Suppressor macrophage (primary cell): ENCODE measurements at regions not wholly inside any gene's neighbourhood (a gene's known extent, or its start where the extent isn't known, plus 50 kb on each side); places are given as distances from the start of the nearest gene placed in this dataset.
"Not testable (repeated sequence)": the region's sequence is repeated elsewhere in the genome, so short reads cannot be mapped to it uniquely, and the experiment has no call there.

Experiments used
- DNase-seq, 4 experiments: peaks; one replicate each; pipeline ENCODE4 v3.0.0-alpha.2; 2020 to 2022

DNA sequence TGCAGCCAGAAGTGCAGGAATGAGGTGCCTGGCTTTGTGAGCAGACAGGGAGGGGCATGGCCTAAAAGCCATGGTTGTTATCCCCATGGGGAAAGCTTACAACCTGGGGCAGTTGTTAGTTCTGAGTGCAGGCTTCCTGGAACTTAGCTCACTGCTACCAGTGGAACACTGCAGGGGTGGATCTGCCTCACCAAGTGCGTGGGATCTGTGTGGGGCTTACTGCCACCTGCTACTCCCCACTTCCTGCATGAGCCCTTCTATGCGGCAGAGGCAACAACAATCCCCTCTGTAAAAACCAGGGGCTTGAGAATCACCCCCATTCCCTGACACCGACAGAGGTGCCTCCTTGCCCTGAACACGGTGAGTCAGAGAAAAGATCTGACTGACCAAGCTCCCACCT lies 174.6 kb downstream of the SPIN4 start:
- not testable (repeated sequence) for DNase-seq

DNA sequence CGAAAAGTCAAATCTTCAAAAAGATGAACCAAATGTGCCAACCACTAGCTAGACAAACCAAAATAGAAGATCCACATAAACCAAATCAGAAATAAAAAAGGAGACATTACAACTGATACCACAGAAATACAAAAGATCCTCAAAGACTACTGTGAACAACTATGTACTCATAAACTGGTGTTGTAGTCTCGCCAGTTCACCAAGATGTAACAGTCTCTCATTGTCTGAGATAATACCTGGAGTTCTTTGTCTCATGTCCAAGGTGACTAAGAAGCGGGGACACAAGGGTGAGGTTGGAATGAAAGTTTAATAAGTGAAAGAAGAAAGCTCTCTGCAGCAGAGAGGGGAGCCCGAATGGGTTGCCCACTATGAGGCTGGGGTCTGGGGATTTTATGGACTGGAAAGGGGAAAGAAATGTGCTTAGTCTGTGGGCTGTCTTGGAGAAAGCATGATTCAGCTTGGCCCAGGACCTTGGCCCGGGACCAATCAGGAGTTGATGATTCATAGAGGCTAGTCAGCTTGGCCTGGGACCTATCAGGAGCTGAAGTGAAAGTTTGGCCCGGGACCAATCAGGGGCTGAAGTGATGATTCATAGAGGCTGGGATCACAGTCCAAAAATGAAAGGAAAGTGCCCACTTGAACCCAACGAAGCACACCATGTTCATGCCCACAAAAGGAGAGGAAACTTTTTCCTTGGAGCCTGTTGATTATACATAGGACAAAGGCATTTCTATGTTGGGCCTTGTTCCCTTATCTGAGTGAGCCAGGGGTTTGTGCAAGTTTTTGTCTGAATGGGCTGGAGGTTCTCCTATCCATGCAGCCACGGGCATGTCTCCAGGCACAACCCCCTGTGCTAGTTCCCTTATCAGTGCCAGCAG lies 177.1 kb downstream of the SPIN4 start:
- not testable (repeated sequence) for DNase-seq

DNA sequence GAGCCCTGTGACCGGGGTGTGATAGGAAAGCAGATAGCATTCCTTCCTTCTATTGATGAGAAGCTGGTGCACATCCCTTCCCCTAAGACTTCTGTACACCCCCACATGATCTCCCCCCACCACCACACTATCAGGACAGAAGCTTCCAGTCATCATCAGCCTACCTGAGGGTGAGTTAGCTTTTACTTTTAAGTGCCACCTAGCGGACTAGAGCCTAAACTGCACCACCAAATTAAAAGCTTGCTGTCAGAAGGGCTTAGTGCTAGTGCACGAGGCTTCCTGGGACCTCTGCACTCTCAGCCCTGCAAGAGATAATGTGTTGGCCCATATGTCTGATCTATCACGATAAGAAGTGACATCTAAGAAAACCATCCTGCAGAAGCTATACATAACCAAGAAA lies 181.7 kb downstream of the SPIN4 start:
- DNase-seq = not testable (repeated sequence)

DNA sequence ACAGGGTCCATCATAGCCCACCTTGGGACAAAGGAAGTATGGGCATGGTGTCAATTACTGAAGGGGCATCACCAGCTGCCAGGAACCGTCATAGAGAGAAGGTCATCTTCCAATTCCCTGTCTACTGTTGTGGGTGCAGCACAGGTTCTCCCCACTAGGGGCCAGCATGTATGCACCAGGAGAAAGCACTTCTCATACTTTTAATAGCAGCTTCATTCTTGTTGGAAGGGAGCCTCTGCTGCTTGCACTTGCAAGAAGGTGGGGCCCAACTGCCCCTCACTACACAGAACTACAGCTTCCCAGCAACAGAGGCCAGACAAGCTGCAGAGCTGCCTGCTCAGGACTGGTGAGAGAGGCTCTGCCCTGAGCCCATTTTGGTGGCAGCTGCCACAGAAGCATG lies 182.2 kb downstream of the SPIN4 start:
- DNase-seq = not testable (repeated sequence)

DNA sequence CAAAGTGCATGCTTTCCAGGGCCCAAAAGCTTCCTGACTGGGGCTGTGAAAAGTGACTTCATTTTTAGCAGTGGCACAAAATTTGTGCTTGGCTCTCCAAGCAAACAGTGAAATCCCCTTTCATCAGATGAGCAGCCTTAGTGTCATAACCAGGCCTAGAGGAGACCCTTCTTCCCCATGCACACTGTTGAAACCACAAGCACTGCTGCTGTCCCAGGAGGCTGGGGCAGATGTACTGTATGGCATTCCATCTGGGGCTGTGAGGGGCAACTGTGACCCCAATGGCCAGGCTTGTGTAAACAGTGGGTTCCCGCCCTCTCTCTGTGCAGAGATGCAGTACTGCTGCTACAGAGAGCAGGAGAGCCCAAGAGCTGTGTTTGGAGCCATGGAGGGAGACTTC lies 184.1 kb downstream of the SPIN4 start:
- not testable (repeated sequence) for DNase-seq

DNA sequence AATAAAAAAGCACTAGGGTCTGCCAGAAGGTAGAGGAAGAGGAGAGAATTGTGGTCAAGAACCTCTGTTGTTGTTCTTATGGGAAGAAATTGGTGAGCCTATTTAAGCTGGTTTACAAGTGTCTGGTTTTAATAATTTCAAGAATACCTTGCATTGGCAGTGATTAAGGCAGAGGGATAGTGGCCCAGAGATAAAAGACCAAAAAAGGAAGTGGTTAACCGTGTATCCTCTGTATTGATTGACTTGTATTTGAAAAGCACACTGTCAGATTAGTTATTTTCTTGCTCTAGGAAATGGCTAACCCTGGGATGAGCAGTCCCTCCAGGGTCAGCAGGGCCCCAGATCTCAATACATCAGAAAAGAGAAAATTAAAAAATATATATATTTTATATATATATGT lies 190.1 kb downstream of the SPIN4 start:
- not testable (repeated sequence) for DNase-seq

DNA sequence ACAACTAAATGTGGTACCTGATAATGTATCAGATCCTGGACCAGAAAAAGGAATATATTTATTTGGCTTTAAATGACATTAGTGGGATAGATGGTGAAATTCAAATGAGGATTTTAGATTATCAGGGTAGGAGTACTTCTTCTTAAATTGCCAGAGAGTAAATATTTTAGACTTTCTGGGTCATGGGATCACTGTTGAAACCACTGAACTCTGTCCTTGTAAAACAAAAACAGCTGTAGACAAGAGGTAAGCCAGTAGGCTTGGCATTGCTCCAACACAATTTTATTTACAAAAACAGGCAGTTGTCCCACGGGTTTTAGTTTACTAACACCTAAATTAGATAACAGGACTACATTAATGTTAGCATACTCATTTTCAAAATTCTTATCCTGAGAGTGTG lies 190.8 kb downstream of the SPIN4 start:
- not testable (repeated sequence) for DNase-seq

DNA sequence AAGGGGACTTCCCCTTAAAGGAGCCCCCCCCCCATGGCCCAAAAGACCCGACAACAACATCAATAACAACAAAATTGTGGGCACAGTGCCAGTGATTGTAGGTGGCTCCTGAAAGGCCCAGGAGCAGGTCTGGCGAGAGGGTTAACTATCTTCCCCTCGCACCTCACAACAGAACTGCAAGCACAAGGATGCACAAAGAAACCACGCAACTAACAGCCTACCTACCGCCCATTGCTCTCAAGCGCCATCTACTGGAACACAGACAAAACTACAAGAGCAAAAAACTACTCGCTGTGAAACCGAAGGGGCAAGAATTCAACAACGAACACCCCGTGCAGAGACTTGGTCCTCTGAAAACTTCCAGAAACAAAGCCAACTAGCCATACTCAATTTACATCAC lies 205.6 kb downstream of the SPIN4 start:
- DNase-seq = not testable (repeated sequence)

DNA sequence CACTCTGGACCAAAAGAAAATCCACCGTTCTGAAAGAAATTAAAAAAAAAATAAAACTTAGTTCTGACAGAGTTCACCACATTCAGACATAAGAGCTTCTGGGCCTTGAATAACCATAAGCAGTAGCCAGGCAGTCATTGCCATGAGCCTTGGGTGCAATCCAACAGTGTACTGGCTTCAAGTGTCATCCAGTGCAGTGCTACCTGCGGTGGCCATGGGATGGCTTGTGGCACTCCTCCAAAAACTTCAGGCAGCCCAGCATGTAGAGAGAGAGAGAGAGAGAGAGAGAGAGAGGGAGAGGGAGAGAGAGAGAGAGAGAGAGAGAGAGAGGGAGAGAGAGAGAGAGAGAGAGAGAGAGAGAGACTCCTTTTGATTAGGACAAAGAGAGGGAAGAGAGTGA lies 208.5 kb downstream of the SPIN4 start:
- not testable (repeated sequence) for DNase-seq

DNA sequence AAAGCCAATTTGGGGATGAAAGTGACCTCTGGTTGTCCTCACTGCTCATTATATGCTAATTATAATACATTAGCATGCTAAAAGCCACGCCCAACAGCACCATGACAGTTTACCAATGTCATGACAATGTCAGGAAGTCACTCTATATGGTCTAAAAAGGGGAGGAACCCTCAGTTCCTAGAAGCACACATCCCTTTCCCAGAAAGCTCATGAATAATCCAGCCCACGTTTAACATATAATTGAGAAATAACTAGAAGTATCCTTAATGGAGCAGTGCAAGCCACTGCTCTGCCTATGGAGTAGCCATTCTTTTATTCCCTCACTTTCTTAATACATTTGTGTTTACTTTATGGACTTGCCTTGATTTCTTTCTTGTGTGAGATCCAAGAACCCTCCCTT lies 215.3 kb downstream of the SPIN4 start:
- DNase-seq = not testable (repeated sequence)

DNA sequence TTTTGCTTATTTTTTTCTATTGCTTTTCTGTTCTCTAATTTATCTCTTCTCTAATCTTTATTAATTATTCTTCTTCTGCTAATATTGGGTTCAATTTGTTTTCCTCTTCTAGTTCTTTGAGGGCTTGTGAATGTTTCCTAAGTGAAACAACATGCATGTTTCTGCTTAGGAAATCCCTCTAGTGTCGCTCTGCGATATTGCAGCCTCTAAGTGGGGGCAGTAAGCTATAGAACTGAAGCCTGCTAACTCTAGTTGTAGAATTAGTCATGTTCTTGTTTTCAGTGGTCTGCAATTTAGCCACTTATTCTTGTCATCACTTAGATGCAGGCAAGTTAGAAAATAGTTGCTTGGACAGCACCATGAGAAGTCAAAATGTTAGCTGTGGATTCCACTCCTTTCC lies 222.6 kb downstream of the SPIN4 start:
- DNase-seq = peak in 1 of 4 experiments; percentile 9

DNA sequence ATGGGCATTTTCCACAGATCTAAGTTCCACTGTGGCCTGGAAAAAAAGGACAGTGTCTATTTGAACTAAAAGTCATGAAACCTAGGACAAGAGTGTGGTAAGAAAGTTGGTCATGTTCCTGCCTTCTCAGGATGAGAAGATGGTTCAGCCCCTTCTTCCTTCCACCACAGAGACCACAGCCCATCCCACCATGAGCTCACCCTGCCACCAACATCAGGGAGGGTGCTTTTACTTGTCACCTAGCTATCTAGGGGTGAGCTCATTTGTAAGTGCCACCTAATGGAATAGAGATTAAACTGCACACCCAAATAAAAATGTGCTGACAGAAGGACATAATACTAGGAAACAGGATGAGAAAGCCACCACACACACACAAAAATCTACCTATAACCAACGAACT lies 235.9 kb downstream of the SPIN4 start:
- DNase-seq = no peak

DNA sequence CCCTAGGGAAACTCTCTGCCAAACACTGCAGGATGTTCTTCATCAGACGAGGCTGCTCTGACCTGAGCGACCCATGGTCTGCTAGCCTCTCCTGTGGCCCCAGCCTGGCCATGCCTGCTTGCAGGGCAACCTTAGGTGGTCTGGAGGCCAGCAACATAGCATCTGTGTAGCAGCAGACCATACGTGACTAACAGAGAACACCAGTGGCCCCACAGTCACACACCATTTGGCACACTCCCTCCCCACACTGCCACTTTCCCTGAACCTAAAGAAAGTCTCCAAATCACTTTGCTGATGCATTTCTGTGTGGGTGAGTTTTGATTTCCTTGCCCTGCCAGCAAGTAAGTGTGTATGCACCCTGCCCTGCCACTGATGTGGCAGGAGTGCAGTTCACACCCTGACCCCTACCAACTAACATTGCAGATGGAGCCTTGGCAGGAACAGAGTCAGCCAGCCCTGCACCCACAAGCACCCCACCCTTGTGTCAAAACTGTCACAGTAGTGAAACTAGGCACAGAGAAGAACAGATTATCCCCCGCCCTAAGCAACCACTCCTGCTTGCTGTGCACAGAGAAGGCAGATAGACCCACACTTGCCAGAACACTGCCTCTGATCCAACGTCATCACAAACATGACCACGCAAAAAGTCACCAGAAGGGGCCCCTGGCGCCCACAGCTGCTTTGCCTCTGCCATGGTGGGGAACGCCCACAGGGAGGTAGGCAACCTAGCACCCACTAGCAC lies 249.1 kb downstream of the SPIN4 start:
- no peak for DNase-seq

DNA sequence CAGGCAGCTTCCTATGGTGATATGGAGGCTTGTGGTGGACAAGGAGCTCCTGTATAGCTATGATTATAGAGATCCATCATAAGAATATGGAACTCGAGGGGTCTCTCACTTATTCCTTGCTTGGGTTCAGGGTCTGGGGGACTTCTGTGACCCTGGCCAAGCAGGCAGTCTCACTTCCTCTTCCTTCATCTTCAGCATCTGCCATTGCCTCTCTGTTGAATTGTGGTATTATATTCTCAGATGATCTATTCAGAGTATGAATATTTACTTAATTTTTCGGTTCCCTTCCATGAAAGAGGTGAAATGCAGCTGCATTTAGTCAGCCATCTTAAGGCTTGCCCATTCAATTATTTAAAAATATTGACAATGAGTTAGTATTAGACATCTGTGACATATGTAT lies 292.9 kb downstream of the SPIN4 start:
- no peak for DNase-seq

DNA sequence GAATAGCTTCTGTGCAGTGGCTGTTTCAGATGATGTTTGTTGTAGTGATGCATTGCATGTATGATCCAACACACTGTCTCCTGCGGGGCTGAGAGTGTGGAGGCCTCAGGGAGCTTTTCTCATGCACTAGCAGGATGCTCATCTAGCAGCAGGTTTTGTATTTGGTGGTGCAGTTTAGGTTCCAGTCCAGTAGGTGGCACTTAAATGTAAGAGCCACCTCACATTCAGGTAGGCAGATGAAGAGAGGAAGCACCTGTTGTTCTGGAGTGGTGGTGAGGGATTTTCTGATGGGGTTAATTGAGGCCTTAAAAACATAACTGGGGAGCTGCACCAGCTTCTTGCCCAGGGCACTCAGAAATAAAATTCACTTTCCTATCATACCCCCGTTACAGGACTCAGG lies 300.9 kb downstream of the SPIN4 start:
- no peak for DNase-seq

DNA sequence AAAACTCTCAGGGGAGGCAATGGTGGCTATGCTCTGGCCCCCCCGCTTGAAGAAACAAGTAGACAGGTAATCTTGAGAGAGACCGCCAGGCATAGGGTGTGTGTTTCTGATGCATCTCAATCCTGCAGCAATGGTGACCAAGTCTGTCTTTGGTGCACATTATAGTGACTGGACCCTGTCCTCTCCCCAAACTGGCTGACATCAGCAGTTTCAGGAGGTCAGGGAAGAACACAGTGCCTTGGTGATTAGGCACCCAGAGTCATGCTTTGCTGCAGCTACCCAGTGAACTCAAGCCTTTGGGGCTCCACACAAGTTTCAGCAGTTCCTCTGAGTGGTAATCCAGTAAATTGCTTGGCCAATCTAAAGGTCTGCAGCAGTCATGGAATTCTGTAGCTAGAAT lies 318.3 kb downstream of the SPIN4 start:
- no peak for DNase-seq

DNA sequence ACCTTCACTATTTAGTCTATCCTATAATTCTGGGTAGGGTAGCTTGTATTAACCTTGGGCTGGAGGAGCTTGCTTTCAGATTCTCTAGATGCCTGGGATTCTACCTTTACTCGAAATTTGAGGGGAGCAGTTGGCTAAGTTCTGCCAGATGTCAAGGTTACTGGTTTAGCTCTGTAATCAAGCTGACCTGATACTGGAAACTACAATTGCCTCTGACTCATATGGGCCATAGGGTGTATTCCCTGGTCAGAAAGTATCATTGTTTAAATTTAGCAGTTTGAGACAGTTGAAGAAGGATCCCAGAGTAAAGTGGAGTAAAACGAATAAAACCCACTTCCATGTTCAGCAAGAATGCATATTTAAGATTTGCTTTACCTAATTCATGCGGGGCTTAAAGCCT lies 337.6 kb downstream of the SPIN4 start:
- DNase-seq = no peak

DNA sequence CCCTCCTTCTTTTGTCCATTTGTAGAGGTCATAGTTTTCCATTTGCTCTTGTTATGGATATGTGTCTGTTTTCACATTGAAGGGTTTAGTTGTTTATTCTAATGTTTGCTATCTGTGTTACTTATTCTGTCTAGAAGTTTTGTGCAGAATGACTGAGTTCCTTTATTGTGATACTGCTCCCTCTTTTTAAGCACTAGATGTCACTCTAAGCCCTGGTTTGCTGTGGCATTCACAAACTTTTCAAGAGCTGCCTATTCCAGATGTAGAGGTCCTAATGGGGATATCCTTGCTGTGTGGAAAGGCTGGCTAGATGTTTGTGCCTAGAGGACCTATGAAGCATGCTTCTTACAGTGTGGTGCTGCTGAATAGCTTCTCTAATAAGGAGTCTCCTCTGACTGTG lies 338.6 kb downstream of the SPIN4 start:
- no peak for DNase-seq

DNA sequence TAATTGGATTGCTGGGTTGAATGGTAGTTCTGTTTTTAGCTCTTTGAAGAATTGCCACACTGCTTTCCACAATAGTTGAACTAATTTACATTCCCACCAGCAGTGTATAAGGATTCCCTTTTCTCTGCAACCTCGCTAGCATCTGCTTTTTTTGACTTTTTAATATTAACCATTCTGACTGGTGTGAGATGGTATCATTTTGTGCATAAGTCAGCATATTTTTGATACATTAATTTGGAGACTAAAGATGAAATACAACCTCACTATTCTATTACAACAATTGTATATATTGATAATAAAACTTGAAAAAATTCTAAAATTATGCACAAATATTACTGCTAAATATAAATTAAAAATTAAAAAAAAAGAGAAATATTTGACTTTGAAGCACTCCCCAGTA lies 350.9 kb downstream of the SPIN4 start:
- DNase-seq = not testable (repeated sequence)
